GM12891 (cell line): ENCODE measurements at regions not wholly inside any gene's neighbourhood (a gene's known extent, or its start where the extent isn't known, plus 50 kb on each side); places are given as distances from the start of the nearest gene placed in this dataset.

Experiments
- PAX5 ChIP-seq: IDR thresholded peaks from 2 replicates; pipeline ENCODE4 v1.6.1; 2011; ENCODE audit warnings: low read length, moderate library complexity, mild to moderate bottlenecking; ENCODE audit not compliant: insufficient read depth, severe bottlenecking
- POLR2A ChIP-seq: IDR thresholded peaks from 2 replicates; pipeline ENCODE4 v1.6.1; 2011; ENCODE audit warnings: low read depth, low read length, control low read depth
- POLR2AphosphoS5 ChIP-seq: IDR thresholded peaks from 2 replicates; pipeline ENCODE4 v1.6.1; 2011; ENCODE audit warnings: low read depth, low read length, control low read depth
- SPI1 ChIP-seq: IDR thresholded peaks from 2 replicates; pipeline ENCODE4 v1.6.1; 2011; ENCODE audit warnings: low read depth, low read length, control low read depth
- TAF1 ChIP-seq: IDR thresholded peaks from 2 replicates; pipeline ENCODE4 v1.6.1; 2011; ENCODE audit warnings: low read depth, low read length, control low read depth

- no peak for TF ChIP-seq TAF1
- TF ChIP-seq POLR2A, result no peak
- no peak for TF ChIP-seq POLR2AphosphoS5
- no peak for TF ChIP-seq PAX5
- TF ChIP-seq SPI1, result no peak
These were observed 467.8 kb upstream of the PFKP start for GRCh38 chr10:2599571-2599970.
